SKM-1 treated with dmso at 0.1 percent for 144 hours (cell line): ENCODE measurements at regions not wholly inside any gene's neighbourhood (a gene's known extent, or its start where the extent isn't known, plus 50 kb on each side); places are given as distances from the start of the nearest gene placed in this dataset.
"Not testable (repeated sequence)": the region's sequence is repeated elsewhere in the genome, so short reads cannot be mapped to it uniquely, and the experiment has no call there.

Source experiments
- DNase-seq: peaks from one replicate; lab custom pipeline; 2025; ENCODE audit not compliant: unreplicated experiment; lab: John Stamatoyannopoulos, UW

- no peak for DNase-seq
Observed at GRCh38 chr20:22690616-22691179, 106.3 kb upstream of the FOXA2 start.

DNA sequence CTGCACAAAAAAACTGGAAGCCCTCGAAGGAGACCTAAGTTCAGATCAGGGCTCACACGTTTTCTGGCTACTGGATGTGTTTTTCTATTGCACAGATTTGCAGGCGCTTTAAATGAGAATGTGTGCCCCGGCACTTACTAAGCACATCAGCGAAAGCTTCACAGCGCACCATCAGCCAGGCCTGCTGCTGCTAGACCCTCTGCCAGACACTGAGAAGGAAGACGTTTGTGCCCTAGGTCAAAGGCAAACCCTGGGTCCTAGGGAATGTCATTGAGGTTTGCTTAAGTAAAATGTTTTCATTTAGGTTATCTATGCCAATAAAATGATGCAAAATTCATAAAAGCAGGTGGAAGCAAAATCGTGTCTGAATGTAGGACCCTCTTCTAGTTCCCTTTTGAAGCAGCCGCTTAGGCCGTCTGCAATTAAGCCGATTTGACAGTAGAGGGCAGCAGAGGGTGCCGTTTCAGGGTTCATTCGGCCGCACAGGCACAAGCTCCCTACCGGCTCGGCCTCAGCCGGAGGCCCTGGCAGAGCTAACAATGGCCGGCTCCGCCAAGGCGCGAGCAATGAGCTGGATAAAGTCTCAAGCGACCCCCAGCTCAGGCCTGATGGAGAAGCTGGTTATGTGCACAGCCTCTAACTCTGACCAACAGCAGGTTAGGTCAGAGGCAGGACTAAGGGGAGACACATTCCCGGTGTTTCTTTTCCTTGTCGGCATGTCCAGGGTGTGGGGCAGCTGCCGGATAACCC, 107.2 kb upstream of the FOXA2 start:
- DNase-seq: peak; percentile 84

GRCh38 chr20:22692119-22692475, 107.7 kb upstream of the FOXA2 start:
- no peak for DNase-seq

GRCh38 chr20:22692620-22693019, 108.2 kb upstream of the FOXA2 start:
- DNase-seq: not testable (repeated sequence)

DNA sequence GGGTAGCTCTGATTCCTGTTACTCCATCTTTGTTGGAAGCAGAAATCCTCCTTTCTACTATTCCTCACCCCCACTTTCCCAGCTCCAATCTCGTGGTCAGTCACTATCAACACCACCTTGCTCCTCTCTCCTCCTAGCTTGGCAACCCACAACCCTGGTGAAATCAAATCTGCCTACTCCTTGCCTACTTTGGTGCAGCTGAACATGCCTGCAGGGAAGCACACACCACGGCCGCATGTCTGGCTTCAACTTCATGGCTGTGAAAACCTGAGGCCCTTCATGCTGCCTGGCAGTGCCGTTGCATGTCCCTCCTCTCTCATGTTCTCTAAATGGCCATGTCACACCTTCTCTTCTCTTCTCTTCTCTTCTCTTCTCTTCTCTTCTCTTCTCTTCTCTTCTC, 112.4 kb upstream of the FOXA2 start:
- DNase-seq: no peak

GRCh38 chr20:22698259-22698842, 114.0 kb upstream of the FOXA2 start:
- no peak for DNase-seq

GRCh38 chr20:22699396-22699795, 115.0 kb upstream of the FOXA2 start:
- no peak for DNase-seq

- DNase-seq: no peak
Observed at GRCh38 chr20:22700367-22700766, 116.0 kb upstream of the FOXA2 start.

DNA sequence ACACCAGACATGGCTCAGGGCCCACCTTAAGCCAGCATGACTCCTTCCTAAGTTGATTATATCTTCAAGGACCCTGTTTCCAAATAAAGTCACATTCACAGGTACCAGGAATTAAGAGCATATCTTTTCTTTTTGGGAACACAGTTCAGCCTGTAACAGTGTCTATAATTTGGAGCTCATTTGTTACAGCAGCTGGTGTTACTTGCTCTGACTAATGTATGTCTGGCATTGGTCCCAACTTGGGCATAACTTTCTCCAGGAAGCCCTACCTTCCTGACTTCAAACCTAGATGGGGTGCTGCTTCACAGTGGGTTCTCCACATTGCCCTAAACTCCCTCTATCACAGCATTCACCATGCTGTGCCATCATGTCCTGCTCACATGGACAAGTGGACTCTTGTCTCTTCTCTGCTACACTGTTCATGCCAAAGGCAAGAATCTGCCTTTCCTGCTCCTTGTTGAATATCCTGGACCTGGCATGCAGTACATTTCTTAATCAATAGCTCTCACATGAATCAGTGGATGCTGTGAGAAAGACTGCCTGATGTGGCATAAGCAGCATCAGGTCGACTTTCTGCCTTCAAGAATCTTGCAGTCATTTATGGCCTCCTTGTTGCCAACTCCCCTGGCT, 117.4 kb upstream of the FOXA2 start:
- DNase-seq: no peak

GRCh38 chr20:22703843-22704242, 119.5 kb upstream of the FOXA2 start:
- DNase-seq: no peak

DNA sequence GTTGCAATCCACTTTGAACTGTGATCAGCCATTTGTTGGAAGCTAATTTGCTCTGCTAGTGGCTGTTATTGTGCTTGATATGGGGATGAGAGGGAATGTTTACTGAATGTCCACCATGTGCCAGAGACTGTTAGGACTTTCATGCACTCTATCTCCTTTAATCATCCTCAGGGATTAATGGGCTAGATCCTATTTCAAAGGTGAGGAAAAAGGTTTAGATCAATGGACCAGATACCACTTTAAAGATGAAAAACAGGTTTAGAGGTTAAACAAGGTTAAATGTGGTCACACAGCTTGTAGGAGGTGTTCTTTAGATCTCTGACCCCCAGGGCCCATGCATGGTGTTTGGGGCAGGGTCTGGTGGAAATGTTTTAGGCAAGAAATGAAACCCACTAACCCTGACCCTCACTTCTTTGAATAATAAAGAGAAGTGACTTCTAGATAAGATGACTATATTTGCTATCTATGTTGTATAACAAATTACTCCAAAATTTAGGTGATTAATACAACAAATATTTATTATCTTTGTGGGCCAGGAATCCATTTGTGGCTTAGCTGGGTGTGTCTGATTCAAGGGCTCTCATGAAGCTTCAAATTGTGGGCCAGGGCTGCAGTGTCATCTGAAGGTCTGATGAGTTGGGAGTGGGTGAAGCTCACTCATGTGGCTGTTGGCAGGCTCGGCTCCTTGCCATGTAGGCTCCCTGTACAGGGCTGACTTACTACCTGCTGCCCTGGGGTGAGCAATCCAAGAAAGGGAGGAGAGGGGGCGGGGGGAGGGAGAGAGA, 127.8 kb upstream of the FOXA2 start:
- no peak for DNase-seq

DNA sequence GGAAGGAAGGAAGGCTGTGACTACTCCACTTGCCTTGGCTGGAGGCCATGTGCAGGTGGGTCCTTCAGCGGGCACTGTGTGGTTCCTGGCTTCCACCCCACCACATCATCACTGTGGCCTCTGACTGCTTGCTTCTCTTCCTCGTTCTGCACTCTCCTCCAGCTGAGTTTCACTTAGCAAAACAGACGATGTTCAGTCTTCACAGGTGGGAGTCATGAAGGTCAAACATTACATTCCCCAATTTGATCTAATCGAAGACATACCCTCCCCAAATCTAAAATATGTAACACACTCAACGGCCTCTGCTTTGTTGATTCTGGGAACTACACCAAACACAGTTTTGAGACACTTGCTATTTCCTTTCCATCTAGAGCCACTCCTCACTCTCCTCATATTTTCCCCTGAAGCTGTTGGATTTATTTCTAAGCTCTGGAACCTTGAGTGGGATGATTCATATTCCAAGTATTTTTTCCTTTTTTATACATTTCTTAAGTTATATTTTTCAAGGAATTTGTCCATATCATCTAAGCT, 132.5 kb upstream of the FOXA2 start:
- peak; percentile 48 for DNase-seq

DNA sequence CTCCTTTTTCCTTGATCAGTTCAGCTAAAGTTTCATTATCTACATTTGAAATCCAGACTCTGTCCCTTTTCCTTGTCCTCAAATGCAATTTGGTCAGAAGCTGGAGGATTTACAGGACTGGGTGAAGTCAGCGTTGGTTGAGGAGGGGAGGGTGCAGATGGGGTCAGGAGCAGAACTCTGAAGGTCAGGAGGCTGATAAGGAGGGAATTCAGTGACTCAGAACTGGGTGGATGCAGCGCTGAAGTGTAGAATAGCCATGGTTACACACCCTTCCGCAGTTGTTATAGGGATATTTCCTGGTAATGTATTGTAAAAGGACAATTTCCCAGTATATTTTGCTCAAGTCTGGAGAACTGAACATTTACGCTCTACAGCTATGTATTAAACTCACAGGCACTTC, 133.1 kb upstream of the FOXA2 start:
- DNase-seq: no peak

DNA sequence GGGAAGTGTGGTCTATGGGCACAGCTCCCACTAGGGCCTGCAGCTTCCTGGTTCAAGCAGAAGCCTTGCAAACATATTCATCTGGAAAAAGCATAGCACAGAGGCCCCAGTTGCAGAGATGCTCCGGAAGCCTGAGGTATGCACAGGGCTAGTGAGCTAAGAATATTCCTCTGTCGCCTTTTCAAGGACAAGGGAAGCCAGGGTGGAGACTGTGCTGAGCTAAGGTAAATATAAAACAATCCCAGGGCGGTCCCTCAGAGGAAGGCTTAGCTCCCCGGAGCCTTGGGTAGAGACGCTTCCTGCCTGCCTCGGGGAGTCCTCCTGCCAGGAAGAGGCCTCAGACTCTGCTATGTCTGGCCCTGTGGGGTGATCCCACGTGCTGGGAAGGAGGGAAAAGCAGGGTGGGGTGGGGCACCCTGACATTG, 134.8 kb upstream of the FOXA2 start:
- DNase-seq: no peak

- DNase-seq: no peak
Observed at GRCh38 chr20:22720206-22720605, 135.8 kb upstream of the FOXA2 start.

DNA sequence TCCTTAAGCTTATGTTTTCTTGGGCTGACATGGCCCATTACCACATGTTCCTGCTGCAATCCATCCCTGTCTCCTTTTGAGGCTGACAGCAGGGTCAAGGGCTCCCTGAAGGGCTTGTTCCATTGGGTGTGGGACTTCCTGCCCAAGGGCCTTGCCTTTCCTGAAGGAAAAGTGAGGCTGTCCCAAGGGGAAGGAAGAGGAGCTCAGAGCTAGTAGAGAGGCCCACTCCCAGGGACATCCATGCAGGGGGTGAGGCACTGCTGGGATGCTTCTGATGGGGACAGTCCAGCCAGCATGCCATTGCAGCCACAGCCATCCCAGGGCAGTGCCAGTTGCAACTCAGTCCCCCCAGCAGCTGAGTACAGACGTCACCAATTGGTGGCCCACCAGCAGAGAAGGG, 138.4 kb upstream of the FOXA2 start:
- no peak for DNase-seq

DNA sequence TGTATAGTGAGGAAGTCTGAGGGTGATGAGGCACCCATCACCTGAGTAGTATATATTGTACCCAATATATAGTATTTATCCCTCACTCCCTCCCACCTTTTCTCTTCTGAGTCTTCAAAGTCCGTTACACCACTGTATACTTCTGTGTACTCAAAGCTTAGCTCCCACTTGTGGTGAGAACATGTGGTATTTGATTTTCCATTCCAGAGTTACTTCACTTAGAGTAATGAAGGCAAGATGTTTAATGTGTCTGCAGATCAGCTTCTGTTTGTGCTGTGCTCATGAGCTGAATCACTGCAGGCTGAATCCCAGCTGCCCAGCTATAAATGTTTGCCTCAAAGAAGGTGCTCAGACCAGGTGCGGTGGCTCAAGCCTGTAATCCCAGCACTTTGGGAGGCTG, 139.3 kb upstream of the FOXA2 start:
- DNase-seq: no peak

GRCh38 chr20:22728146-22728745, 143.9 kb upstream of the FOXA2 start:
- DNase-seq: no peak

- peak; percentile 5 for DNase-seq
Observed at GRCh38 chr20:22729180-22729579, 144.8 kb upstream of the FOXA2 start.

- DNase-seq: no peak
Observed at GRCh38 chr20:22729616-22730236, 145.4 kb upstream of the FOXA2 start.
